Pancreas (tissue), 10 donors: ENCODE measurements at regions not wholly inside any gene's neighbourhood (a gene's known extent, or its start where the extent isn't known, plus 50 kb on each side); places are given as distances from the start of the nearest gene placed in this dataset.

Source experiments
- ATAC-seq, 4 donors: fragments of 200-7000 bp; cut with Tn5 transposase; one replicate each; pipeline versions ENCODE4 v1.8.0 to v1.9.1; 2020; ENCODE audit warnings: mild to moderate bottlenecking in 4 of 4, moderate library complexity in 4 of 4
- DNase-seq, 6 donors: peaks; one replicate each; pipeline ENCODE4 v3.0.0-alpha.2; 2020
- FAIRE-seq: peaks from 2 replicates; lab custom pipeline; 2012; peaks lifted over from hg19 to GRCh38; lab: Jason Lieb, UNC
- H3K27ac ChIP-seq, 4 donors: fragments of 200-600 bp; sonication (generic); 1 replicate in 3 of 4; 2 replicates in 1 of 4; pipeline versions ENCODE4 v1.5.0 to v1.8.0; 2020
- H3K27me3 ChIP-seq, 4 donors: fragments of 200-600 bp; one replicate each; pipeline ENCODE4 v1.8.0; 2021
- H3K36me3 ChIP-seq, 3 donors: fragments of 200-600 bp; sonication (generic) in 1 of 3; one replicate each; pipeline versions ENCODE4 v1.5.0 to v1.8.0; 2020 to 2021
- H3K4me1 ChIP-seq, 3 donors: fragments of 200-600 bp; one replicate each; pipeline ENCODE4 v1.8.0; 2021
- H3K4me3 ChIP-seq, 4 donors: fragments of 200-600 bp; sonication (generic) in 2 of 4; one replicate each; pipeline versions ENCODE4 v1.5.0 to v1.8.0; 2020 to 2021
- H3K9me3 ChIP-seq, 4 donors: fragments of 200-600 bp; one replicate each; pipeline ENCODE4 v1.8.0; 2021
- WGBS, 2 donors: extraction: QIAGEN DNeasy Blood & Tissue Kit; methylation state at CpG; one replicate each; pipeline ENCODE4 v1.1.7; 2013; 5-methylcytosine and 5-hydroxymethylcytosine counted together
- intact Hi-C, 3 donors: fragments of 100-400 bp; cut with DNase I; formaldehyde crosslinking; loops; one replicate each; pipeline versions ENCODE4 v1.11.1 to v1.14.2; 2022
- TF ChIP-seq, protein P1 (sequence below), 4 donors: fragments of 200-600 bp; sonication (generic) in 3 of 4; IDR thresholded peaks; one replicate each; pipeline versions ENCODE4 v1.5.0 to v1.8.0; 2021; ENCODE audit warnings: antibody characterized with exemption in 4 of 4
- donor health status: healthy with polysubstance abuse.
- donor health status: DM: no; HTN: no; CAD: no; lungs with moderate emphysema.
- donor health status: DM: no; HTN: no; CAD: no.
- donor health status: control.
- donor health status: control.
- donor health status: Bipolar disorder and iron deficiency.
- donor health status: DM: yes; HTN: yes; CAD: no.
- donor health status: DM: no; HTN: no; CAD: no.
- donor health status: DM: no; HTN: no; CAD: no.
- donor health status: DM: yes; HTN: yes; CAD: no.

DNA sequence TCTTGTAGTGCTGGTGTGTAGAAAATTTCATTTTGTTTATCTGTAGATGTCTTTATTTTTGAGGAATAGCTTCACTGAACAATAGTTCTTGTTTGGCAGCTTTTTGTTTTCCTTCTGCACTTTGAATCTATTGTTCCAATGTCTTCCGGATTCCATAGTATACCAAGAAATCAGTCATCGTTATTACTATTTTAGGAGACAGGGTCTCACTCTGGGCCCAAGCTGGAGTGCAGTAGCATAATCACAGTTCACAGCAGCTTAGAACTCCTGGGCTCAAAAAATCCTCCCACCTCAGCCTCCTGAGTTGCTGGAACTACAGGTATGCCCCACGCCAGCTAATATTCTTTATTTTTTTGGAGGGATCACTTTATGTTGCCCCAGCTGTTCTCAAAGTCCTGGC lies 67.7 kb upstream of the RGS2 start:
- no peaks in the 10 kb centered on the region for H3K9me3 ChIP-seq
- DNase-seq (no peak), ATAC-seq (no peak), FAIRE-seq (no peak)
- H3K4me1 ChIP-seq, result no peaks in the 10 kb centered on the region
- no peaks in the 10 kb centered on the region for H3K36me3 ChIP-seq
- TF ChIP-seq, protein P1, sequence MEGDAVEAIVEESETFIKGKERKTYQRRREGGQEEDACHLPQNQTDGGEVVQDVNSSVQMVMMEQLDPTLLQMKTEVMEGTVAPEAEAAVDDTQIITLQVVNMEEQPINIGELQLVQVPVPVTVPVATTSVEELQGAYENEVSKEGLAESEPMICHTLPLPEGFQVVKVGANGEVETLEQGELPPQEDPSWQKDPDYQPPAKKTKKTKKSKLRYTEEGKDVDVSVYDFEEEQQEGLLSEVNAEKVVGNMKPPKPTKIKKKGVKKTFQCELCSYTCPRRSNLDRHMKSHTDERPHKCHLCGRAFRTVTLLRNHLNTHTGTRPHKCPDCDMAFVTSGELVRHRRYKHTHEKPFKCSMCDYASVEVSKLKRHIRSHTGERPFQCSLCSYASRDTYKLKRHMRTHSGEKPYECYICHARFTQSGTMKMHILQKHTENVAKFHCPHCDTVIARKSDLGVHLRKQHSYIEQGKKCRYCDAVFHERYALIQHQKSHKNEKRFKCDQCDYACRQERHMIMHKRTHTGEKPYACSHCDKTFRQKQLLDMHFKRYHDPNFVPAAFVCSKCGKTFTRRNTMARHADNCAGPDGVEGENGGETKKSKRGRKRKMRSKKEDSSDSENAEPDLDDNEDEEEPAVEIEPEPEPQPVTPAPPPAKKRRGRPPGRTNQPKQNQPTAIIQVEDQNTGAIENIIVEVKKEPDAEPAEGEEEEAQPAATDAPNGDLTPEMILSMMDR (IDR thresholded peaks at IDR 0.05), result no peak
- no peaks in the 10 kb centered on the region for H3K27me3 ChIP-seq
- intact Hi-C loops, result no loop called here
- WGBS, 2 donors, result 88% methylated on average over 3 of the region's 3 CpGs
- H3K4me3 ChIP-seq, result no peak overlapping the region
- no peak overlapping the region for H3K27ac ChIP-seq

DNA sequence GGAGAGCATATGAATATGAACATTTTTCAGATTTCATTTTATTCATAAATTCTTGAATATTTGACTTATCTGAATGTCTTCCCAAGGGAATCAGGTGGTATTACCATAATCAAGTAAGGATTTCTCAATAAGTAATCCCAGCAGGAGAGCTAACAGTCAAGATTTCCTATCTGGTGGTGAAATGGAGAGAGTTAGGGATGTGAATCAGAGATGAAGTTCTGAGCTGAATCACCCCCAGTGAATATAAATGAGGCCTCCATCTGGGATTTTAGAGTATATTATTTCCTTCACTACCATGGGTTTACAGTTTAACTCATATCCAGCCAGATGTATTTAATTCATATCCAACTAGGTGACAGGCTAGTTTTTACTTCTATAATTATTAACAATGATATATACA lies 61.5 kb upstream of the RGS2 start:
- intact Hi-C loops, result no loop called here
- ATAC-seq (no peak), DNase-seq (no peak), FAIRE-seq (no peak)
- no peaks in the 10 kb centered on the region for H3K4me1 ChIP-seq
- H3K4me3 ChIP-seq, result no peak overlapping the region
- H3K27ac ChIP-seq, result no peak overlapping the region
- H3K36me3 ChIP-seq, result no peaks in the 10 kb centered on the region
- no peaks in the 10 kb centered on the region for H3K9me3 ChIP-seq
- H3K27me3 ChIP-seq, result no peaks in the 10 kb centered on the region
- TF ChIP-seq, protein P1 (IDR thresholded peaks at IDR 0.05), result no peak

DNA sequence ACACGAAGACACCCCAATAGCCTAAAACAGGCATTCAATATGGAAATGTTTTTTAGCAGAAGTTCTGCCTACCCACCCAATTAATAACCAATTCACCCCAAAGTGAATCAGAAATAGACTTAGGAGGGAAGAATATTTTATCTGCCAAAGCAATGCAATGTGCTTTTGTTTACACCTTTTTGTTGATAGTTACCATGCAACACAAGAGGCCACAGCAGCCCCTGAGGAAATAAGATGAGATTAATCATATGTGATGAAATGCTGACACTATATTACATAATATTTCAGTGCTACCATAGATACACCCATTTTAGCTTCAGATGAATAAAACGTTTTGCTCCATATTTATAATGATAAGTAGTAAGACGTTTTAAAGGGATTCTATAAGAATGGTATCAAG lies 60.9 kb upstream of the RGS2 start:
- Histone ChIP-seq H3K9me3 (no peaks in the 10 kb centered on the region), H3K27me3 (no peaks in the 10 kb centered on the region), H3K4me3 (no peak overlapping the region), H3K4me1 (no peaks in the 10 kb centered on the region), H3K36me3 (no peaks in the 10 kb centered on the region), H3K27ac (no peak overlapping the region)
- TF ChIP-seq, protein P1 (IDR thresholded peaks at IDR 0.05), result no peak
- DNase-seq (no peak), ATAC-seq (no peak), FAIRE-seq (no peak)
- 35 to 47% methylated on average over 3 of the region's 3 CpGs for WGBS, 2 donors
- intact Hi-C loops, result no loop called here

DNA sequence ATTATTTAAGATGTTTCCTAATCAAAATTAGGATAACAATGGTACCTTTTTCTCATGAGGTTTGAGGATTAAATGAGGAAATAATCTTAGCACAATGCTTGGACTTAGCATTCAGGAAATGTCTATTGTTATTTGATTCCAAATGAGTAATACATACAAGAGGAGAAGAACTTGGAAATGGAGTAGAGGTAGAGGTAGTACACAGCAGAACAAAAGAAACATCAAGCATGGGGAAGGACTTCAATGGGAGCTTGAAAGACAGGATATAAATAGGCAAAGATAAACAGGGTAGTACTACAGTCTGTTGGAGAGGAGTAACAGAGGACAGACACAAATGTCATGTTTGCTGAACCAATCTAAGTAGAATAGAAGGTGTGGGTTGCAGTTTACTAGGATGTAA lies 59.5 kb upstream of the RGS2 start:
- H3K36me3 ChIP-seq, result no peaks in the 10 kb centered on the region
- FAIRE-seq, result no peak
- H3K4me1 ChIP-seq, result no peaks in the 10 kb centered on the region
- DNase-seq, result no peak
- H3K27ac ChIP-seq, result no peak overlapping the region
- TF ChIP-seq, protein P1 (IDR thresholded peaks at IDR 0.05), result no peak
- H3K27me3 ChIP-seq, result no peaks in the 10 kb centered on the region
- no peak for ATAC-seq
- H3K9me3 ChIP-seq, result no peaks in the 10 kb centered on the region
- intact Hi-C loops, result no loop called here
- no peak overlapping the region for H3K4me3 ChIP-seq

DNA sequence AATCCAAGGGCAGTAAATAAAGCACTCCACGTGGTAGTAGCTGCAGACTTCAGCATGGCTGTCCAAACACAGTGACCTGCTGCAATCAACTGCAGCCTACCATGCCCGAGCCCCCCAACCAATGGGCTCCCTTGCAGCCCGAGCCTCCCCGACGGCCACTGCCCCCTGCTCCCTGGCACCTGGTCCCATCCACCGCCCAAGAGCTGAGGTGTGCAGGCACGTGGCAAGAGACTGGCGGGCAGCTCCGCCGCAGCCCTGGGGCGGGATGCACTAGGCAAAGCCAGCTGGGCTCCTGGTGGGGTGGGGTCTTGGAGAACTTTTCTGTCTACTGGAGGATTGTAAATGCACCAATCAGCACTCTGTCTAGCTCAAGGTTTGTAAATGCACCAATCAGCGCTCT lies 57.6 kb upstream of the RGS2 start:
- DNase-seq, result peak in 1 of 6 donors; percentile 50
- WGBS, 2 donors, result 91 to 95% methylated on average over 12 of the region's 12 CpGs
- TF ChIP-seq, protein P1 (IDR thresholded peaks at IDR 0.05), result no peak
- H3K27ac ChIP-seq, result no peak overlapping the region
- no peaks in the 10 kb centered on the region for H3K9me3 ChIP-seq
- intact Hi-C loops, result no loop called here
- no peaks in the 10 kb centered on the region for H3K27me3 ChIP-seq
- no peak for FAIRE-seq
- no peaks in the 10 kb centered on the region for H3K4me1 ChIP-seq
- no peaks in the 10 kb centered on the region for H3K36me3 ChIP-seq
- H3K4me3 ChIP-seq, result no peak overlapping the region
- ATAC-seq, result no peak
